LNCAP (cell line): ENCODE measurements at regions not wholly inside any gene's neighbourhood (a gene's known extent, or its start where the extent isn't known, plus 50 kb on each side); places are given as distances from the start of the nearest gene placed in this dataset.

Source experiments
- TF ChIP-seq, protein P1 (sequence below): fragments of 450-650 bp; IDR thresholded peaks from 2 replicates; pipeline ENCODE4 v1.5.1; 2017; ENCODE audit warnings: mild to moderate bottlenecking

DNA sequence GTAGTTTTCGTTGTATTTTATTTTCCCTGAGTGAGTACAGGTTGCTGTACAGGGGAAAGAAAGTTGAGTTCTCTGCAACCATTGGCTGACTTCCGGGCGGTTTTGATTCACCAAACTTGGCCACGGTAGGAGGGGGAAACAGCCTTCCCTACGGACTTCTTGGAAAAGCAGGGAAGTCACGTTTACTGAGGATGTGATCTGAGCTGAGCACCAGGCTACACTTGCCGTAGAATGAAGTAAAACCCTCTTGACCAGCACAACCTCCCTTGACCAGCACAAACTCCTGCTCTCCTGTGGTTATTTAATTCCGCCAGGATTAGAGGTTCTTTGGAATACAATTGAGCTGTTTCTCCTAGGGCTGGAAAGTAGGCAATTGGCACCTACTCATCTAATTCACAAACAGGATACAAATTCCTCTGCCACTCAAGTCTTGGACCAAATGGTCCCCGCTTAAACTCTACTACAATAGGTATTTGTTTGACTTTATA lies 242.0 kb upstream of the RBFOX1 start:
- TF ChIP-seq, protein P1, sequence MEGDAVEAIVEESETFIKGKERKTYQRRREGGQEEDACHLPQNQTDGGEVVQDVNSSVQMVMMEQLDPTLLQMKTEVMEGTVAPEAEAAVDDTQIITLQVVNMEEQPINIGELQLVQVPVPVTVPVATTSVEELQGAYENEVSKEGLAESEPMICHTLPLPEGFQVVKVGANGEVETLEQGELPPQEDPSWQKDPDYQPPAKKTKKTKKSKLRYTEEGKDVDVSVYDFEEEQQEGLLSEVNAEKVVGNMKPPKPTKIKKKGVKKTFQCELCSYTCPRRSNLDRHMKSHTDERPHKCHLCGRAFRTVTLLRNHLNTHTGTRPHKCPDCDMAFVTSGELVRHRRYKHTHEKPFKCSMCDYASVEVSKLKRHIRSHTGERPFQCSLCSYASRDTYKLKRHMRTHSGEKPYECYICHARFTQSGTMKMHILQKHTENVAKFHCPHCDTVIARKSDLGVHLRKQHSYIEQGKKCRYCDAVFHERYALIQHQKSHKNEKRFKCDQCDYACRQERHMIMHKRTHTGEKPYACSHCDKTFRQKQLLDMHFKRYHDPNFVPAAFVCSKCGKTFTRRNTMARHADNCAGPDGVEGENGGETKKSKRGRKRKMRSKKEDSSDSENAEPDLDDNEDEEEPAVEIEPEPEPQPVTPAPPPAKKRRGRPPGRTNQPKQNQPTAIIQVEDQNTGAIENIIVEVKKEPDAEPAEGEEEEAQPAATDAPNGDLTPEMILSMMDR: no peak

DNA sequence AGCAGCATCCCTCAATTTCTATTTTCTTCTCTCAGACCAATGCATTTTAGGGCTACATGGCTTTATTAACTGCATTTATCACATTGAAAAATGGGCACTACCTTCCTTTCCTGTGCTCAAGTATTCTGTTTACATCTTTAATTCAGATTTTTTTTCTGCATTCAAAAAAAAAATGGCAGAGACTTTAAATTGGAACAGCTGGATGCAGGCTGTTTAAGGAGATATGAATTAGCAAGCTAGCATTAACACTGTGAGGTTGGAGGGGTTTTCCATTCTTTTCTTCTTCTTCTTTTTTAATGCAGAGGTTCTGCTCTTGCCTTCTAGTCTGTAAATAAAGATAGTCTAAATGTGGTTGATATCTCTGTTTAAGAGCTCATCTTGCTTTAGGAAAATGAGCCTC lies 242.9 kb upstream of the RBFOX1 start:
- TF ChIP-seq, protein P1: no peak

DNA sequence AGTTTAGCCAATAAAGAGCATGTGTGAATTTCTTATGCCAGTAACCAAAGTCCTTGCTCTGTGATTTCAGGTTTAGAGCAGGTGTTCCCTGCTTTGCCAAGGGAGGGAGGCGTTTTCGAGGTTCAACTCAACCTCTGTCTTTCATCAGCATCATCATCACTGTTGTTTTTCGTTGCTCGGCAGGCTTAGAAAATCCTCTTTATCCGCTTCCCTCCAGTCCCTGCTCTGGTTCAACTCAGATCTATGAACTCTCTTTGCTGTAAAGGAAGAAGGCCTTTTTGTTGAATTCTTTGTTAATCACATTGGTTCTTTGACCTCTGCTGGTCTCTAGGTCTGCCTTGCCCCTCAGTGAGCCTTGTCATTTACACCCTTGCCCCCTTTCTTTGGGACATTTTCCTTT lies 243.9 kb upstream of the RBFOX1 start:
- TF ChIP-seq, protein P1: no peak

DNA sequence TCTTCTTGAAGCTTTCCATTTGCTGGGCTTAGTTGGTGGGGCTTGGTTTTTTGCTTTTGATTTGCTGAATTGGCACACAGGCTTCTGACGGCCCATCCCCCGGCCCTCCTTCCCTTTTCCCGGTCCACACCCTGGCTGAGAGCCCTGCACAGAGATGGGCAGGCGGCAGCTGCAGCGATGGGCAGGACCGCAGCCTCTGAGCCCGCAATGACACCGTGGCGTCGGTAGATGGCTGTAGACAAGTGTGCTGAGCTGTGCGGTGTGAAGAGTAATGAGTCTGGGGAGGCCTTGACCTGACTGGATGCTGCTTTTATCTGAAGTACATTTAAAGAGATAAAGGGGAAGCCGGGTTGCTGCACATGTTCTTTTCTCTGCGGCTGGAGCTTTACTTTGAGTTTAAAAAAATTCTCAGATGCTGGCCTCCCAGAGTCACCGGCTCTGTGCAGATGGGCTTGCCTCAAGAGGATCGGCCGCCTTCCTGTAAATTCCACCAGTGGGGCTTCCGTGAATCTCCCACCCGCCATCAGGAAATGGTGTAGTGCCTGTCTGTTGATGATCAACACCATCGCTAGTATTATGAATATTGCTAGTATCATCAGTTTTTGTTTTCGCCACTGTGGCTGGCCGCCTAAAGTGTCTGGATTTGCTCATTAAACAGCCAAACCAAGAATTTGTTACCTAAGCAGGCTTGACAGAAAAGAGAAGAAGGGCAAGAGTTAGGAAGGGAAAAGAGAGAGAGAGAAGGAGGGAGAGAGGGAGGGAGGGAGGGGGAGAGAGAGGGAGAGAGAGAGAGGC lies 245.6 kb upstream of the RBFOX1 start:
- TF ChIP-seq, protein P1: peak; percentile 42; the same call in 1 of the 2 replicates

DNA sequence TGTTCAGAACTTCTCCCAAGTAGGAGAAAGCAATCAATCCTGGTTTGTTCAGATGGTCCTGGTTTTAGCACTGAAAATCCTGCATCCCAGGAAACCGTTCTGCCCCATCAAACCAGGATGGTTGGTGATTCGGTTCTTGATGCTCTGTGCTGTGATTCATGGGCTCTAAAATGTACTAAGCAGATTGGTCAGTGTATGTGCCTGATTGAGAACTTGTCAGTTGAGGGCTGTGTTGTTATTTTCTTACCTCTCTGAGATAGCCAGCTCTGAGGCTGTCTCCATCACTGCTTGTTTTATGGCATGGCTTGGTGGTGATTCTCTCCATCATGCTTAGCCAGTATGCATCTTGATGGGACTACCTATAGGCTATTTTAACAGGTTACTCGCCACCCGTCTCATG lies 246.9 kb upstream of the RBFOX1 start:
- TF ChIP-seq, protein P1: no peak

DNA sequence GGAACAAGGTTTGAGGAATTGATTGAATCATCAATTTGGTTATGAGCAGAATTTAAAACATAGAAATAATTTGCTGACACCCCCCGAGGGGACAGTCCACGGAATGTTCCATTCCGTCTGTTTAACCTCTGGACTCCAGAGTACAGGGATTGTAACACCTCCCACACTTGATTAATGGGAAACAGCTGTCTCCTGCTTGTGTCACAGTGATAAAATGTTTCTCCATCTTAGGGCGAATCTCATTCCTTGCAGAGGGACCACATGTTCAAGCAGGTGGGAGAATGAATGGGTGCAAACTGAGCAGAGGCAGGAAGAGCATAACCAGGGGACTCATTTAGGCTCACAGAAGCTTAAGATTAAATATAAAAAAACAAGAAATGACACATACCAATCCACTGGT lies 249.5 kb upstream of the RBFOX1 start:
- TF ChIP-seq, protein P1: no peak

DNA sequence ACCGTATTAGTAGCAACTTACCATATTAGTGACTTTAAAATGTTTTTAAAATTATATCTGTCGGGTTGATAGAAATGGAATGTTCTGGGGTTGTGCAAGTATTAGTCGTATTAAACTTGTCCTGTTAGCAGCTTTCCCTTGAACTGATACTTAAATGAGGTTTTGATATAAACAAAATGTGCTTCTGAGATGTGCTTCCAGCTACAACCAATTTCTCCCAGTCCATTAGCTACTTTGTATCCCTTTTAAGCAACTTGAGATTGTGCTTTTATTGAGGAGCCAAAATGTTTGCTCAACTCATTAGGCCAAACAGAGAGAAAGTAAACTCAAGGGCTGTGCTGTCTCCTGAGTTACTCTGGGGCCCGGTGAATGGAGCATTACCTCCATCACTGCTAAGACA lies 255.0 kb upstream of the RBFOX1 start:
- TF ChIP-seq, protein P1: no peak
